Body of pancreas (tissue), 4 donors: ENCODE measurements at regions not wholly inside any gene's neighbourhood (a gene's known extent, or its start where the extent isn't known, plus 50 kb on each side); places are given as distances from the start of the nearest gene placed in this dataset.

ENCODE experiments used
- CTCF ChIP-seq, 7 experiments: fragments of 450-650 bp in 4 of 7; fragments of 200-600 bp in 3 of 7; sonication (generic) in 3 of 7; IDR thresholded peaks; one replicate each; pipeline ENCODE4 v1.5.1; 2016 to 2019; ENCODE audit warnings: antibody characterized with exemption in 7 of 7
- POLR2A ChIP-seq, 3 donors: fragments of 450-650 bp; IDR thresholded peaks; one replicate each; pipeline ENCODE4 v1.6.1; 2016; ENCODE audit warnings: antibody characterized with exemption in 3 of 3, mild to moderate bottlenecking in 2 of 3

GRCh38 chr5:172550096-172550765, 90.8 kb upstream of the NEURL1B start:
- no peak for TF ChIP-seq POLR2A (IDR thresholded peaks at IDR 0.05)
- no peak for TF ChIP-seq CTCF (IDR thresholded peaks at IDR 0.05)
